CD4-positive, alpha-beta T cell (primary cell): ENCODE measurements at regions not wholly inside any gene's neighbourhood (a gene's known extent, or its start where the extent isn't known, plus 50 kb on each side); places are given as distances from the start of the nearest gene placed in this dataset.
"Not testable (repeated sequence)": the region's sequence is repeated elsewhere in the genome, so short reads cannot be mapped to it uniquely, and the experiment has no call there.

Experiments used
- ATAC-seq: fragments of 200-7000 bp; cut with Tn5 transposase; one replicate; pipeline ENCODE4 v1.10.0; 2022; ENCODE audit warnings: mild to moderate bottlenecking; ENCODE audit not compliant: poor library complexity
- CTCF ChIA-PET: fragments of 350-600 bp; sonication (Branson Sonifier 250); formaldehyde crosslinking; loops from one replicate; lab custom pipeline; 2021; ENCODE audit warnings: antibody characterized with exemption, inconsistent platforms; lab: Charles Lee
- POLR2A ChIA-PET: fragments of 350-600 bp; sonication (Branson Sonifier 250); formaldehyde crosslinking; loops from one replicate; lab custom pipeline; 2021; ENCODE audit warnings: antibody characterized with exemption, inconsistent platforms; lab: Charles Lee
- DNase-seq, 14 experiments: peaks; one replicate each; pipeline ENCODE4 v3.0.0-alpha.2; 2013 to 2020; ENCODE audit warnings: mixed read lengths in 2 of 14
- H3K27ac ChIP-seq, 2 donors: one replicate each; pipeline versions ENCODE4 v1.5.1 to v1.7.0; 2013; ENCODE audit warnings: low read length in 2 of 2, low read depth in 1 of 2, mild to moderate bottlenecking in 1 of 2
- H3K27me3 ChIP-seq, 2 experiments: 1 replicate in 1 of 2; 2 replicates in 1 of 2; pipeline versions ENCODE4 v1.6.1 to v1.7.0; 2013; ENCODE audit warnings: low read length in 2 of 2, control low read depth in 1 of 2, mild to moderate bottlenecking in 1 of 2, moderate library complexity in 1 of 2; ENCODE audit not compliant: insufficient read depth in 2 of 2, control insufficient read depth in 1 of 2
- H3K36me3 ChIP-seq: one replicate; pipeline ENCODE4 v1.6.1; 2013; ENCODE audit warnings: low read length, control low read depth; ENCODE audit not compliant: insufficient read depth
- H3K4me1 ChIP-seq: one replicate; pipeline ENCODE4 v1.6.1; 2013; ENCODE audit warnings: low read length, control low read depth; ENCODE audit not compliant: insufficient read depth
- H3K4me3 ChIP-seq: one replicate; pipeline ENCODE4 v1.5.1; 2013; ENCODE audit warnings: mild to moderate bottlenecking, low read length, moderate library complexity
- H3K9me3 ChIP-seq, 2 experiments: 1 replicate in 1 of 2; 2 replicates in 1 of 2; pipeline versions ENCODE4 v1.6.1 to v1.7.0; 2013; ENCODE audit warnings: low read length in 2 of 2, mild to moderate bottlenecking in 2 of 2, control low read depth in 1 of 2, moderate library complexity in 1 of 2; ENCODE audit not compliant: control insufficient read depth in 1 of 2, insufficient read depth in 1 of 2
- H3K27ac Mint-ChIP-seq: one replicate; pipeline ENCODE4 v1.8.0; 2020; ENCODE audit warnings: mixed read lengths
- H3K27me3 Mint-ChIP-seq: one replicate; pipeline ENCODE4 v1.8.0; 2021; ENCODE audit warnings: mixed read lengths
- H3K36me3 Mint-ChIP-seq: one replicate; pipeline ENCODE4 v1.8.0; 2021; ENCODE audit warnings: low read depth, mixed read lengths
- H3K4me1 Mint-ChIP-seq: one replicate; pipeline ENCODE4 v1.8.0; 2021; ENCODE audit warnings: low read depth, mixed read lengths
- H3K4me3 Mint-ChIP-seq: one replicate; pipeline ENCODE4 v1.8.0; 2020; ENCODE audit warnings: mild to moderate bottlenecking, mixed read lengths
- H3K9me3 Mint-ChIP-seq: one replicate; pipeline ENCODE4 v1.8.0; 2020; ENCODE audit warnings: mixed read lengths
- CTCF ChIP-seq: fragments of 200-600 bp; IDR thresholded peaks from one replicate; pipeline ENCODE4 v1.8.0; 2022; ENCODE audit warnings: antibody characterized with exemption, mild to moderate bottlenecking
- intact Hi-C, 2 experiments: fragments of 100-400 bp; cut with DNase I in 1 of 2; cut with micrococcal nuclease in 1 of 2; formaldehyde crosslinking; loops; one replicate each; pipeline versions ENCODE4 v1.15.1 to v1.9.0; 2023 to 2025; cut with DNase I, micrococcal nuclease

- no peaks in the 10 kb centered on the region for H3K9me3 ChIP-seq
- no peaks in the 10 kb centered on the region for H3K36me3 Mint-ChIP-seq
- CTCF ChIA-PET, result no interaction called here
Measured at GRCh38 chr10:78443900-78444571, 410.4 kb downstream of the RPS24 start.

GRCh38 chr10:78444741-78445140 lies 411.1 kb downstream of the RPS24 start:
- DNase-seq, H3K4me1 Mint-ChIP-seq, ATAC-seq, CTCF ChIA-PET, H3K27me3 ChIP-seq, H3K27me3 Mint-ChIP-seq, H3K27ac Mint-ChIP-seq, intact Hi-C loops, H3K27ac ChIP-seq, H3K4me1 ChIP-seq, H3K9me3 Mint-ChIP-seq, H3K4me3 Mint-ChIP-seq, POLR2A ChIA-PET, H3K4me3 ChIP-seq, H3K36me3 Mint-ChIP-seq, H3K36me3 ChIP-seq, H3K9me3 ChIP-seq: not testable (repeated sequence)

More at GRCh38 chr10:78443900-78444571, 410.4 kb downstream of the RPS24 start:
- intact Hi-C loops, result no loop called here
- Mint-ChIP-seq H3K9me3 (no peaks in the 10 kb centered on the region), H3K4me3 (no peak overlapping the region), H3K27me3 (peaks cover 9% of the 10 kb centered on the region), H3K27ac (no peak overlapping the region), H3K4me1 (no peaks in the 10 kb centered on the region)
- no peak for ATAC-seq
- TF ChIP-seq CTCF, result no peak
- DNase-seq, result no peak
- Histone ChIP-seq H3K4me3 (no peak overlapping the region), H3K27ac (no peak overlapping the region), H3K27me3 (no peaks in the 10 kb centered on the region), H3K36me3 (no peaks in the 10 kb centered on the region), H3K4me1 (no peaks in the 10 kb centered on the region)
- POLR2A ChIA-PET, result no interaction called here

- Mint-ChIP-seq H3K4me1 (no peaks in the 10 kb centered on the region), H3K4me3 (no peak overlapping the region), H3K9me3 (no peaks in the 10 kb centered on the region), H3K36me3 (no peaks in the 10 kb centered on the region), H3K27ac (no peak overlapping the region), H3K27me3 (peaks cover 9% of the 10 kb centered on the region)
- DNase-seq, result no peak
- POLR2A ChIA-PET, result no interaction called here
- CTCF ChIA-PET, result no interaction called here
- intact Hi-C loops, result no loop called here
- no peak for TF ChIP-seq CTCF
- Histone ChIP-seq H3K4me1 (no peaks in the 10 kb centered on the region), H3K4me3 (no peak overlapping the region), H3K27me3 (no peaks in the 10 kb centered on the region), H3K27ac (no peak overlapping the region), H3K36me3 (no peaks in the 10 kb centered on the region), H3K9me3 (no peaks in the 10 kb centered on the region)
- ATAC-seq, result no peak
Measured at GRCh38 chr10:78445308-78445707, 411.6 kb downstream of the RPS24 start.

GRCh38 chr10:78448470-78448869 lies 414.8 kb downstream of the RPS24 start:
- Histone ChIP-seq H3K4me1 (no peaks in the 10 kb centered on the region), H3K27me3 (no peaks in the 10 kb centered on the region), H3K9me3 (no peaks in the 10 kb centered on the region), H3K27ac (no peak overlapping the region), H3K4me3 (no peak overlapping the region), H3K36me3 (no peaks in the 10 kb centered on the region)
- no peak overlapping the region for H3K4me3 Mint-ChIP-seq
- no peak for ATAC-seq
- intact Hi-C loops, result no loop called here
- no peak for TF ChIP-seq CTCF
- H3K27ac Mint-ChIP-seq, result no peak overlapping the region
- H3K27me3 Mint-ChIP-seq, result peaks cover 9% of the 10 kb centered on the region
- no peaks in the 10 kb centered on the region for H3K9me3 Mint-ChIP-seq
- ChIA-PET POLR2A (no interaction called here), CTCF (no interaction called here)
- H3K4me1 Mint-ChIP-seq, result no peaks in the 10 kb centered on the region
- DNase-seq, result peak in 1 of 14 experiments; percentile 14
- no peaks in the 10 kb centered on the region for H3K36me3 Mint-ChIP-seq
